ENCODE measurements at regions not wholly inside any gene's neighbourhood (a gene's known extent, or its start where the extent isn't known, plus 50 kb on each side); places are given as distances from the start of the nearest gene placed in this dataset.

- H4K5ac ChIP-seq (ENCODE audit: insufficient read length, low read depth, low read length) = no peak overlapping the region
- no peak overlapping the region for H3K9ac ChIP-seq (replicated peaks in 1 of 4; ENCODE audit: extremely low read depth in 1 of 4, low read depth in 3 of 4, low read length in 3 of 4)
- no peaks in the 10 kb centered on the region; a peak in 1 of 8 replicates for H3K36me3 ChIP-seq (ENCODE audit: control insufficient read depth in 2 of 4, insufficient read depth in 4 of 4, low read length in 3 of 4)
- WGBS, 2 experiments (ENCODE audit: extremely low coverage in 1 of 2, insufficient coverage in 1 of 2, insufficient read length in 1 of 2, insufficient replicate concordance in 2 of 2, low coverage in 1 of 2, low lambda C conversion rate in 2 of 2, missing lambda C conversion rate in 1 of 2) = 95% methylated on average over 4 of the region's 4 CpGs; no CpG with 5 or more reads in 1 of the 2 experiments
- H2AFZ ChIP-seq (ENCODE audit: low read length) = no peak overlapping the region
- H3K4me1 ChIP-seq (replicated peaks in 1 of 4; ENCODE audit: control insufficient read depth in 3 of 4, insufficient read depth in 4 of 4, low read length in 3 of 4) = peaks cover 0 to 10% (median 1%) of the 10 kb centered on the region in 4 experiments; a peak in 1 of 7 replicates
- POLR2A ChIA-PET (ENCODE audit: partially characterized antibody) = no interaction called here
- no peak overlapping the region for H2BK15ac ChIP-seq (ENCODE audit: low read length)
- H3K27me3 ChIP-seq (replicated peaks in 1 of 4; ENCODE audit: control insufficient read depth in 3 of 4, extremely low read depth in 1 of 4, insufficient read depth in 3 of 4, low read length in 3 of 4) = no peaks in the 10 kb centered on the region
- H2BK12ac ChIP-seq (ENCODE audit: low read depth, low read length) = no peak overlapping the region
- FAIRE-seq (no peak), DNase-seq (ENCODE audit: low read depth in 1 of 2, low spot score in 2 of 2) (no peak)
- H4K8ac ChIP-seq (ENCODE audit: extremely low read depth, insufficient read depth, low read length) = no peak overlapping the region
- no peaks in the 10 kb centered on the region for H4K20me1 ChIP-seq (replicated peaks in 1 of 2; ENCODE audit: control insufficient read depth in 1 of 2, insufficient read depth in 2 of 2, low read length in 2 of 2)
- no peaks in the 10 kb centered on the region for H3K79me1 ChIP-seq (ENCODE audit: low read depth, low read length)
- H3K14ac ChIP-seq (ENCODE audit: insufficient read length) = no peak overlapping the region
- H2AK5ac ChIP-seq (ENCODE audit: low read depth, low read length) = no peak overlapping the region
- H3K56ac ChIP-seq (replicated peaks; ENCODE audit: insufficient read length, low read depth, low read length) = no peak overlapping the region
- no peak overlapping the region for H2BK5ac ChIP-seq (ENCODE audit: low read depth, low read length)
- H3K27ac ChIP-seq (ENCODE audit: low read depth, low read length) = no peak overlapping the region
- no peaks in the 10 kb centered on the region for H3K9me3 ChIP-seq (ENCODE audit: insufficient read depth in 2 of 2, low read depth in 1 of 2, low read length in 1 of 2)
- H3K79me2 ChIP-seq (ENCODE audit: control insufficient read depth in 1 of 2, insufficient read depth in 2 of 2, low read length in 2 of 2) = no peaks in the 10 kb centered on the region
- no peaks in the 10 kb centered on the region for H3K23me2 ChIP-seq (ENCODE audit: low read depth, low read length)
- TF ChIP-seq GTF2F1 (IDR thresholded peaks at IDR 0.05; ENCODE audit: borderline replicate concordance, low read depth, low read length) (no peak), CEBPB (IDR thresholded peaks at IDR 0.05; ENCODE audit: low read depth, low read length) (no peak), TCF12 (IDR thresholded peaks at IDR 0.05; ENCODE audit: low read depth, low read length) (no peak), JUND (IDR thresholded peaks at IDR 0.05; ENCODE audit: low read length) (no peak), SP1 (IDR thresholded peaks at IDR 0.05; ENCODE audit: low read depth, low read length) (no peak), ZNF274 (IDR thresholded peaks at IDR 0.05; ENCODE audit: borderline replicate concordance, extremely low read depth, low read length) (no peak), RNF2 (IDR thresholded peaks at IDR 0.05; ENCODE audit: borderline replicate concordance, low read depth, low read length, missing control alignments, poor library complexity, severe bottlenecking) (no peak), HDAC6 (IDR thresholded peaks at IDR 0.05; ENCODE audit: low read depth, low read length) (no peak)
- no peak overlapping the region for H2BK120ac ChIP-seq (replicated peaks; ENCODE audit: low read depth, low read length)
- no peak overlapping the region for H3K18ac ChIP-seq (ENCODE audit: extremely low read depth, low read length)
- H3K23ac ChIP-seq (ENCODE audit: insufficient read length) = no peak overlapping the region
- H4K91ac ChIP-seq (replicated peaks; ENCODE audit: insufficient read length, low read length) = no peak overlapping the region
- H3K4me2 ChIP-seq (ENCODE audit: insufficient read depth in 1 of 2, low read depth in 2 of 2, low read length in 2 of 2) = no peak overlapping the region
- no peak overlapping the region for H2BK20ac ChIP-seq (ENCODE audit: low read length)
- H3K4me3 ChIP-seq (ENCODE audit: extremely low read depth in 1 of 4, insufficient read depth in 2 of 4, low read depth in 3 of 4, low read length in 4 of 4) = no peak overlapping the region
- no peak overlapping the region for H3K4ac ChIP-seq (replicated peaks; ENCODE audit: insufficient read length, low read depth, low read length)
- CTCF ChIA-PET (ENCODE audit: partially characterized antibody) = no interaction called here
Observed at GRCh38 chr12:61717986-61718385, 542.2 kb upstream of the USP15 start.
